ENCODE measurements at regions not wholly inside any gene's neighbourhood (a gene's known extent, or its start where the extent isn't known, plus 50 kb on each side); places are given as distances from the start of the nearest gene placed in this dataset.

DNA sequence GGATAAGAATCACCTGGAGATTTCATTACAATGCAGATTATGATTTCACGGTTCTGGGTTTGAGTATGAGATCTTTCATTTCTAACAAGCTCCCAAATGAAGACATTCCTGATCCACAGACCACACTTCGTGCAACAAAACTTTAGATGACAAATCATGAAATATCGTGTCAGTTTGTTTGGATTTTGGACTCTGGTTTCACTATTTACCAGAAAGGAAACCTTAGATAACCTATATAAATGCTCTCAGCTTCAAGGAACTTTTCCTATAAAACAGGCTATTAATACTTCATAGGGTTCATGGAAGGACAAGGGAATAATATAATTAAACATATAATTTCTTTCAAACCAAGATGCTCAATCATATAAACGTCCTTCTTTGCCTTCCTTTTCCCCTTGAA lies 930.5 kb upstream of the SLC10A2 start:
- Histone ChIP-seq H3K9me3 (ENCODE audit: control insufficient read depth, insufficient read depth, low read length) (no peaks in the 10 kb centered on the region), H3K27ac (ENCODE audit: low read depth, low read length) (no peak overlapping the region), H3K36me3 (ENCODE audit: control insufficient read depth, low read length) (no peaks in the 10 kb centered on the region), H3K4me3 (ENCODE audit: low read length) (no peak overlapping the region), H3K4me2 (ENCODE audit: low read length) (no peak overlapping the region), H3K9me2 (replicated peaks; ENCODE audit: control insufficient read depth, low read length) (no peaks in the 10 kb centered on the region), H3F3A (ENCODE audit: control insufficient read depth, insufficient read depth) (no peaks in the 10 kb centered on the region), H3K79me2 (ENCODE audit: control insufficient read depth, low read length) (no peaks in the 10 kb centered on the region), H4K20me1 (ENCODE audit: control insufficient read depth, insufficient read depth, low read depth, low read length) (no peaks in the 10 kb centered on the region), H3K4me1 (ENCODE audit: control insufficient read depth, low read length) (no peaks in the 10 kb centered on the region), H3K27me3 (ENCODE audit: control insufficient read depth, low read length) (no peaks in the 10 kb centered on the region)
- TF ChIP-seq EZH2phosphoT487 (IDR thresholded peaks at IDR 0.05; ENCODE audit: borderline replicate concordance, low read length) (no peak), CTCF (IDR thresholded peaks at IDR 0.05; ENCODE audit: low read depth, low read length, poor library complexity, severe bottlenecking) (no peak)

DNA sequence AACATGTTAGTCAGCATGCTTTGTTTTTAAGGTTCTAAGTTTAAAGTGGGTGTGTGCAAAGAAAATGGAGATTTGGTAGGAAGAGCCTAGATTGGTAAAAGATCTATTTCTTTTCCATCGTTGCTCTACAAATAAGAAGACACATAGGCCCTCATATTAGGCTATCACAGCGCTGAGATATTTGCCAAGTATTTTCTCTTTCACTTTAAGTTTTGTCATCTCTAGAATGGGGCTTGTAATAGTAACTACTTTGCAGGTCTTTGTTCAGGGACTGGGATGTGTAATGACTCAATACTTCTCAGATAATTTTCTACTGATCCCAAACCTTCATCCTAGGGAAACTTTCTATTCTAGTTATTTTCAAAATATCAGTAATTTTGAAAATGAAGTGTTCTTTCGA lies 917.7 kb upstream of the SLC10A2 start:
- H3K4me1 ChIP-seq (ENCODE audit: control insufficient read depth, low read length): no peaks in the 10 kb centered on the region
- H3F3A ChIP-seq (ENCODE audit: control insufficient read depth, insufficient read depth): no peaks in the 10 kb centered on the region
- no peak for TF ChIP-seq CTCF (IDR thresholded peaks at IDR 0.05; ENCODE audit: low read depth, low read length, poor library complexity, severe bottlenecking)
- no peak for TF ChIP-seq EZH2phosphoT487 (IDR thresholded peaks at IDR 0.05; ENCODE audit: borderline replicate concordance, low read length)
- H3K4me2 ChIP-seq (ENCODE audit: low read length): no peak overlapping the region
- no peak overlapping the region for H3K4me3 ChIP-seq (ENCODE audit: low read length)
- no peaks in the 10 kb centered on the region for H3K9me2 ChIP-seq (replicated peaks; ENCODE audit: control insufficient read depth, low read length)
- no peaks in the 10 kb centered on the region for H3K36me3 ChIP-seq (ENCODE audit: control insufficient read depth, low read length)
- H3K27me3 ChIP-seq (ENCODE audit: control insufficient read depth, low read length): no peaks in the 10 kb centered on the region
- H3K79me2 ChIP-seq (ENCODE audit: control insufficient read depth, low read length): no peaks in the 10 kb centered on the region
- no peak overlapping the region for H3K27ac ChIP-seq (ENCODE audit: low read depth, low read length)
- H3K9me3 ChIP-seq (ENCODE audit: control insufficient read depth, insufficient read depth, low read length): no peaks in the 10 kb centered on the region
- no peaks in the 10 kb centered on the region for H4K20me1 ChIP-seq (ENCODE audit: control insufficient read depth, insufficient read depth, low read depth, low read length)

DNA sequence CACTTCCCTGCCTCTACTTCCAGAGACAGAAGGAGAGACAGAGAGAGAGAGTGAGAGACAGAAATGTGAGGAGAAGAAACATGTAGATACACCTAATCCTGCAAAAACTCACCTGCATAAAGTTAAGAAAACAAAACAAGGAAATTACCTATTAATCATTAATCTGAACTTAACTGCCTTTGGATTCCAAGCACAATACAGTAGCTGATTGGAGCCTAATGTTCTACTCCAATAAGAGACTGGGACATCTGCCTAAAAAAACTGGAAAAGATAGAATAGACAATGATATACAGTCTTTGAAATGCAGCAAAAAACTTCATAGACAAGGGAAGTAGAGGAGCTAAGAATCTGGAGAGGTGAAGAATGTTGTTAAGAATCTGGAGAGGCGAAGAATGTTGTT lies 910.2 kb upstream of the SLC10A2 start:
- Histone ChIP-seq H3F3A (ENCODE audit: control insufficient read depth, insufficient read depth) (no peaks in the 10 kb centered on the region), H3K9me2 (replicated peaks; ENCODE audit: control insufficient read depth, low read length) (no peaks in the 10 kb centered on the region), H3K4me1 (ENCODE audit: control insufficient read depth, low read length) (no peaks in the 10 kb centered on the region), H3K27me3 (ENCODE audit: control insufficient read depth, low read length) (no peaks in the 10 kb centered on the region), H3K9me3 (ENCODE audit: control insufficient read depth, insufficient read depth, low read length) (no peaks in the 10 kb centered on the region), H3K4me3 (ENCODE audit: low read length) (no peak overlapping the region), H4K20me1 (ENCODE audit: control insufficient read depth, insufficient read depth, low read depth, low read length) (no peaks in the 10 kb centered on the region), H3K79me2 (ENCODE audit: control insufficient read depth, low read length) (no peaks in the 10 kb centered on the region), H3K4me2 (ENCODE audit: low read length) (no peak overlapping the region), H3K36me3 (ENCODE audit: control insufficient read depth, low read length) (no peaks in the 10 kb centered on the region), H3K27ac (ENCODE audit: low read depth, low read length) (no peak overlapping the region)
- TF ChIP-seq CTCF (IDR thresholded peaks at IDR 0.05; ENCODE audit: low read depth, low read length, poor library complexity, severe bottlenecking) (no peak), EZH2phosphoT487 (IDR thresholded peaks at IDR 0.05; ENCODE audit: borderline replicate concordance, low read length) (no peak)

DNA sequence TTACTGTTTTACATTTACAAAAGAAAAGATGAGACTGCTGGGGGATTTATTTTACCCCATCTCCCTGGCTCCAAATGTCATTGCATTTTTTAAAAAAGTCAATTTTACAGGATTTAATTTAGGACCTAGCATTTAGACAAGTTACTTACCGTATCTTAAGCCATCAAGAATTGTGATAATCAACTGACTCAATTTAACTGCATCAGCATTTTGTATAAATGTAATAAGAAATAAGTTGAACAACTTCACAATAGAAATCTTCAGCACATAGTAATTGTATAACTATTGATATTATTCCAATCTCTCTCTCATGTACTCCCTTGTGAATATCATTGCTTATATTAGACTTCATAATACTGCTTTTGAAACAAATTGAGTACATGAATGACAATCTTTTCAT lies 907.5 kb upstream of the SLC10A2 start:
- Histone ChIP-seq H4K20me1 (ENCODE audit: control insufficient read depth, insufficient read depth, low read depth, low read length) (no peaks in the 10 kb centered on the region), H3K36me3 (ENCODE audit: control insufficient read depth, low read length) (no peaks in the 10 kb centered on the region), H3K4me2 (ENCODE audit: low read length) (no peak overlapping the region), H3K4me1 (ENCODE audit: control insufficient read depth, low read length) (no peaks in the 10 kb centered on the region), H3K27me3 (ENCODE audit: control insufficient read depth, low read length) (no peaks in the 10 kb centered on the region), H3K9me2 (replicated peaks; ENCODE audit: control insufficient read depth, low read length) (no peaks in the 10 kb centered on the region), H3K79me2 (ENCODE audit: control insufficient read depth, low read length) (no peaks in the 10 kb centered on the region), H3K9me3 (ENCODE audit: control insufficient read depth, insufficient read depth, low read length) (no peaks in the 10 kb centered on the region), H3K27ac (ENCODE audit: low read depth, low read length) (no peak overlapping the region), H3F3A (ENCODE audit: control insufficient read depth, insufficient read depth) (no peaks in the 10 kb centered on the region), H3K4me3 (ENCODE audit: low read length) (no peak overlapping the region)
- TF ChIP-seq CTCF (IDR thresholded peaks at IDR 0.05; ENCODE audit: low read depth, low read length, poor library complexity, severe bottlenecking) (no peak), EZH2phosphoT487 (IDR thresholded peaks at IDR 0.05; ENCODE audit: borderline replicate concordance, low read length) (no peak)
